CD4-positive, alpha-beta T cell (primary cell): ENCODE measurements at regions not wholly inside any gene's neighbourhood (a gene's known extent, or its start where the extent isn't known, plus 50 kb on each side); places are given as distances from the start of the nearest gene placed in this dataset.

Experiments
- ATAC-seq: fragments of 200-7000 bp; cut with Tn5 transposase; one replicate; pipeline ENCODE4 v1.10.0; 2022; ENCODE audit warnings: mild to moderate bottlenecking; ENCODE audit not compliant: poor library complexity
- CTCF ChIA-PET: fragments of 350-600 bp; sonication (Branson Sonifier 250); formaldehyde crosslinking; loops from one replicate; lab custom pipeline; 2021; ENCODE audit warnings: antibody characterized with exemption, inconsistent platforms; lab: Charles Lee
- POLR2A ChIA-PET: fragments of 350-600 bp; sonication (Branson Sonifier 250); formaldehyde crosslinking; loops from one replicate; lab custom pipeline; 2021; ENCODE audit warnings: antibody characterized with exemption, inconsistent platforms; lab: Charles Lee
- DNase-seq, 14 experiments: peaks; one replicate each; pipeline ENCODE4 v3.0.0-alpha.2; 2013 to 2020; ENCODE audit warnings: mixed read lengths in 2 of 14
- H3K27ac ChIP-seq, 2 donors: one replicate each; pipeline versions ENCODE4 v1.5.1 to v1.7.0; 2013; ENCODE audit warnings: low read length in 2 of 2, low read depth in 1 of 2, mild to moderate bottlenecking in 1 of 2
- H3K27me3 ChIP-seq, 2 experiments: 1 replicate in 1 of 2; 2 replicates in 1 of 2; pipeline versions ENCODE4 v1.6.1 to v1.7.0; 2013; ENCODE audit warnings: low read length in 2 of 2, control low read depth in 1 of 2, mild to moderate bottlenecking in 1 of 2, moderate library complexity in 1 of 2; ENCODE audit not compliant: insufficient read depth in 2 of 2, control insufficient read depth in 1 of 2
- H3K36me3 ChIP-seq: one replicate; pipeline ENCODE4 v1.6.1; 2013; ENCODE audit warnings: low read length, control low read depth; ENCODE audit not compliant: insufficient read depth
- H3K4me1 ChIP-seq: one replicate; pipeline ENCODE4 v1.6.1; 2013; ENCODE audit warnings: low read length, control low read depth; ENCODE audit not compliant: insufficient read depth
- H3K4me3 ChIP-seq: one replicate; pipeline ENCODE4 v1.5.1; 2013; ENCODE audit warnings: mild to moderate bottlenecking, low read length, moderate library complexity
- H3K9me3 ChIP-seq, 2 experiments: 1 replicate in 1 of 2; 2 replicates in 1 of 2; pipeline versions ENCODE4 v1.6.1 to v1.7.0; 2013; ENCODE audit warnings: low read length in 2 of 2, mild to moderate bottlenecking in 2 of 2, control low read depth in 1 of 2, moderate library complexity in 1 of 2; ENCODE audit not compliant: control insufficient read depth in 1 of 2, insufficient read depth in 1 of 2
- H3K27ac Mint-ChIP-seq: one replicate; pipeline ENCODE4 v1.8.0; 2020; ENCODE audit warnings: mixed read lengths
- H3K27me3 Mint-ChIP-seq: one replicate; pipeline ENCODE4 v1.8.0; 2021; ENCODE audit warnings: mixed read lengths
- H3K36me3 Mint-ChIP-seq: one replicate; pipeline ENCODE4 v1.8.0; 2021; ENCODE audit warnings: low read depth, mixed read lengths
- H3K4me1 Mint-ChIP-seq: one replicate; pipeline ENCODE4 v1.8.0; 2021; ENCODE audit warnings: low read depth, mixed read lengths
- H3K4me3 Mint-ChIP-seq: one replicate; pipeline ENCODE4 v1.8.0; 2020; ENCODE audit warnings: mild to moderate bottlenecking, mixed read lengths
- H3K9me3 Mint-ChIP-seq: one replicate; pipeline ENCODE4 v1.8.0; 2020; ENCODE audit warnings: mixed read lengths
- intact Hi-C, 2 experiments: fragments of 100-400 bp; cut with DNase I in 1 of 2; cut with micrococcal nuclease in 1 of 2; formaldehyde crosslinking; loops; one replicate each; pipeline versions ENCODE4 v1.15.1 to v1.9.0; 2023 to 2025; cut with DNase I, micrococcal nuclease
- TF ChIP-seq, protein P1 (sequence below): fragments of 200-600 bp; IDR thresholded peaks from one replicate; pipeline ENCODE4 v1.8.0; 2022; ENCODE audit warnings: antibody characterized with exemption, mild to moderate bottlenecking

DNA sequence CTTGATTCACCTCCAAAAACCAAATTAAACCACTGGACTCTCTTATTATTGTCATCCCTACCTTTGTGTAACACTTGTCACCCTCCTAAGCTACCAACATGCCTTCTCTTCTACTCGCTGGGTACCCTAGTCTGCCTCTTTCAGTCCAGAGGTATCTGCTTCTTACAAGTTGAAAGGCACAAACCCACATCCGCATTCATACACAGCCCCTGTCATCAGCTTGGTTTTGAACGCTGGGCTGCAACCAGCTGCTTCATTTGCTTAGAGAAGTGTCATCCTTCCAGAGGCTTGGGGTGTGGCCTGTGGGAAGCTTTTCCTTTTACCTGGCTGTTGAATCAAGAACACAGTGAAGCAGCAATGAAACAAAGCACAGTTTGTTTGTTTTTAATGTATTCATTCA, 138.8 kb upstream of the WWC1 start:
- POLR2A ChIA-PET = no interaction called here
- Histone ChIP-seq H3K36me3 (no peaks in the 10 kb centered on the region), H3K4me3 (no peak overlapping the region), H3K9me3 (no peaks in the 10 kb centered on the region), H3K27me3 (no peaks in the 10 kb centered on the region), H3K27ac (no peak overlapping the region), H3K4me1 (no peaks in the 10 kb centered on the region)
- CTCF ChIA-PET = no interaction called here
- Mint-ChIP-seq H3K9me3 (no peaks in the 10 kb centered on the region), H3K27me3 (peaks cover 38% of the 10 kb centered on the region), H3K36me3 (no peaks in the 10 kb centered on the region), H3K4me1 (no peaks in the 10 kb centered on the region), H3K4me3 (no peak overlapping the region), H3K27ac (no peak overlapping the region)
- TF ChIP-seq, protein P1, sequence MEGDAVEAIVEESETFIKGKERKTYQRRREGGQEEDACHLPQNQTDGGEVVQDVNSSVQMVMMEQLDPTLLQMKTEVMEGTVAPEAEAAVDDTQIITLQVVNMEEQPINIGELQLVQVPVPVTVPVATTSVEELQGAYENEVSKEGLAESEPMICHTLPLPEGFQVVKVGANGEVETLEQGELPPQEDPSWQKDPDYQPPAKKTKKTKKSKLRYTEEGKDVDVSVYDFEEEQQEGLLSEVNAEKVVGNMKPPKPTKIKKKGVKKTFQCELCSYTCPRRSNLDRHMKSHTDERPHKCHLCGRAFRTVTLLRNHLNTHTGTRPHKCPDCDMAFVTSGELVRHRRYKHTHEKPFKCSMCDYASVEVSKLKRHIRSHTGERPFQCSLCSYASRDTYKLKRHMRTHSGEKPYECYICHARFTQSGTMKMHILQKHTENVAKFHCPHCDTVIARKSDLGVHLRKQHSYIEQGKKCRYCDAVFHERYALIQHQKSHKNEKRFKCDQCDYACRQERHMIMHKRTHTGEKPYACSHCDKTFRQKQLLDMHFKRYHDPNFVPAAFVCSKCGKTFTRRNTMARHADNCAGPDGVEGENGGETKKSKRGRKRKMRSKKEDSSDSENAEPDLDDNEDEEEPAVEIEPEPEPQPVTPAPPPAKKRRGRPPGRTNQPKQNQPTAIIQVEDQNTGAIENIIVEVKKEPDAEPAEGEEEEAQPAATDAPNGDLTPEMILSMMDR = no peak
- DNase-seq (peak in 2 of 14 experiments; percentile 8 to 13), ATAC-seq (peak; percentile 44)
- intact Hi-C loops = no loop called here

DNA sequence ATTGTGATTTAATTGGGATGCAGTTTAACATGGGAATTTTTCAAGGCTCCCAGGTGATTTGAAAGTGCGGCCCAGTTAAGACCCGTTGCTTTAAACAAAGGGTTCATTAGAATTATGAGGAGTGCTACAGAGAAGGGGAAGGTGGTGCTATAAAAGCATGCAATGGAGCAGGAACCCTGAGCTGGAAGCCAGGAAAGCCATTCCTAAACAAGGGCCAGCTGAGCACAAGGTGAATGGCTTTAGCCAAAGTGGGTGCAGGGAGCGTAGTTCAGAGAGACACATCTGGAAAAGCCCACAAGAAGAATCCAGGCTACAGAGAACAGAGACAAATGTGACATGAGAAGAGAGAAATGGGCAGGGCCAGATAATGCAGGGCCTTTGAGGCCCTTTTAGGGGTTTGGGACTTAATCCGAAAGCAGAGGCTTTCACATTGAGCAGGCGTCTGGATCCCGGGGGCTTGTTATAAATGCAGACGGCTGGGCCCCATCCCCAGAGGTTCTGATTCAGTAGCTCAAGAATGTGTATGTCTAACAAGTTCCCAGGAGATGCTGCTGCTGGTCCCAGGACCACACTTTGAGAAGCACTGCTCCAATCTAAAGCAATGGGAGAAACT, 138.1 kb upstream of the WWC1 start:
- no peak overlapping the region for H3K27ac ChIP-seq
- H3K4me1 ChIP-seq = no peaks in the 10 kb centered on the region
- no peaks in the 10 kb centered on the region for H3K9me3 Mint-ChIP-seq
- H3K4me3 ChIP-seq = no peak overlapping the region
- DNase-seq (no peak), ATAC-seq (no peak)
- intact Hi-C loops = no loop called here
- no peak overlapping the region for H3K27ac Mint-ChIP-seq
- H3K4me1 Mint-ChIP-seq = no peaks in the 10 kb centered on the region
- H3K36me3 Mint-ChIP-seq = no peaks in the 10 kb centered on the region
- peaks cover 39% of the 10 kb centered on the region for H3K27me3 Mint-ChIP-seq
- no peaks in the 10 kb centered on the region for H3K27me3 ChIP-seq
- POLR2A ChIA-PET = no interaction called here
- CTCF ChIA-PET = no interaction called here
- H3K36me3 ChIP-seq = no peaks in the 10 kb centered on the region
- no peak overlapping the region for H3K4me3 Mint-ChIP-seq
- TF ChIP-seq, protein P1 = no peak
- no peaks in the 10 kb centered on the region for H3K9me3 ChIP-seq

DNA sequence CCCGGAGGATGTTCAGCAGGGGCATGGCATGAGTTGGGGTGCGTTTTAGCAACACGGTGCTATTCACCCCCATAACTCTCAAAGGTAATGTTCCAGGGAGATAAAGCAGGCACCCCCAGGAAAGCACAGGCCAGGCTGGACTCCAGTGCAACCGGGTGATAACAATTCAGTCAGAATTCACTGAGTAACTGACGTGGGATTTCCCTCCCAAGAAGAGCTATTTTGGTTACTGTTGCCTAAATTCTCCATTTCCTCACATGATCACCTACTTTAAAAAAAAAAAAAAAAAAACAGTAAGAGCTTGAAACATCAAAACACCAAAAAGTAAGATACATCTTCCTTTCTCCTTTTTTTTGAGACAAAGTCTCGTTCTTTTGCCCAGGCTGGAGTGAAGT, 137.6 kb upstream of the WWC1 start:
- DNase-seq (no peak), ATAC-seq (no peak)
- H3K4me3 ChIP-seq = no peak overlapping the region
- intact Hi-C loops = no loop called here
- H3K4me1 Mint-ChIP-seq = no peaks in the 10 kb centered on the region
- no peaks in the 10 kb centered on the region for H3K9me3 Mint-ChIP-seq
- H3K27ac ChIP-seq = no peak overlapping the region
- H3K36me3 ChIP-seq = no peaks in the 10 kb centered on the region
- H3K9me3 ChIP-seq = no peaks in the 10 kb centered on the region
- no peaks in the 10 kb centered on the region for H3K36me3 Mint-ChIP-seq
- no peaks in the 10 kb centered on the region for H3K27me3 ChIP-seq
- no peak overlapping the region for H3K27ac Mint-ChIP-seq
- no peaks in the 10 kb centered on the region for H3K4me1 ChIP-seq
- POLR2A ChIA-PET = no interaction called here
- H3K27me3 Mint-ChIP-seq = peaks cover 39% of the 10 kb centered on the region
- H3K4me3 Mint-ChIP-seq = no peak overlapping the region
- CTCF ChIA-PET = no interaction called here
- TF ChIP-seq, protein P1 = no peak
